ENCODE measurements at regions not wholly inside any gene's neighbourhood (a gene's known extent, or its start where the extent isn't known, plus 50 kb on each side); places are given as distances from the start of the nearest gene placed in this dataset.
"Not testable (repeated sequence)": the region's sequence is repeated elsewhere in the genome, so short reads cannot be mapped to it uniquely, and the experiment has no call there.

DNA sequence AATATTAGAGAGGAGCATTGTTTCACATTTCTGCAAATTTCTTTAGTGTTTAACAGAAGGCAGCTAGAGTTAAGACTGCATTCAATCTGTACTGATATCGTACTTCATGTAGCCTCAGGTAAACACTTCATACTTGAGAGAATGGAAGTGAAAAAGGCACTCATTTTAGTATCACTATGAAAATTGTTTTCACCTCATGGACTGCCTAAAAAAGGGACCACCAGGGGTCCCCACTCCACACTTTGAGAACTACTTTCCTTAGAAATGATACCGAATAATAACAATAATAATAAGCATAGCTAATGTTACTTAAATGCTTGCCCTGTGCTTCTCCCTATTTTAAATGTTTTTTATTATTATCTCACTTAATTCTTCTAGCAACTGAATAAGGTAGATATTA, 95.1 kb downstream of the BLID start:
- DNase-seq, result no peak

DNA sequence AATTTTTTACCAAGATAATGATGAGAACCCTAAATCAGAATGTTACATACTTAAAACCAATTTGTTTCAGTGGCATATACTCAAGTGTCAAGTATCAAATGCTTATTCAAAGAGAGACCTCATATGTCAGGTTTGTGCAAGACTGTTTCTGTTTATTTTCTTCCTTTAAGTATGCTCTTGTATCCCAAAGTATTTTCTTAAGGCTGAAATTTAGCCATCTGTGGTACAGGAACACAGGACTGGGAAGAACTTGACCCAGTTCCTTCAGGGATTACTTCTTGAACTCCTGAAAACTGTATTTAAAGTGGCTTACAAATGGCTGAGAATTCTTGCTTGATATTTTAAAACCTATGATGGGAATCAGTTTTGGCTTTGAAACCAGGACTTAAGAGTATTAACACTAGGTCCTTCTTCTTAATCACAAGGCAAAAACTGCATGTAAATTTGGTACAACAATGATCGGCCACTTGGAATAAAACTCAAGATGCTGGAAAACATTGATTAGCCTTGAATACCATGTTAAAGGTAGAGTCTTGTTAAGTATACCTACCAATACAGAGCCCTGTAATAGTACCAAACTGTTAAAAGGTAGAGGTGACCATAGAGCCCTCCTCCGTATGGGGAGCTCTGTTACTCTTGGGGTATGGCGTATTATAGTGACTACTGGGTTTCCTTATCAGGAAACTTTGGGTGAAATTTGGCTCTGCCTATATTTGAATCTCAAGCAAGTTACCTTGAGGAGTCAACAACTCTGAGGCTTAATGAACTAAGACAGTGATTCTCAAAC, 95.9 kb downstream of the BLID start:
- no peak for DNase-seq

DNA sequence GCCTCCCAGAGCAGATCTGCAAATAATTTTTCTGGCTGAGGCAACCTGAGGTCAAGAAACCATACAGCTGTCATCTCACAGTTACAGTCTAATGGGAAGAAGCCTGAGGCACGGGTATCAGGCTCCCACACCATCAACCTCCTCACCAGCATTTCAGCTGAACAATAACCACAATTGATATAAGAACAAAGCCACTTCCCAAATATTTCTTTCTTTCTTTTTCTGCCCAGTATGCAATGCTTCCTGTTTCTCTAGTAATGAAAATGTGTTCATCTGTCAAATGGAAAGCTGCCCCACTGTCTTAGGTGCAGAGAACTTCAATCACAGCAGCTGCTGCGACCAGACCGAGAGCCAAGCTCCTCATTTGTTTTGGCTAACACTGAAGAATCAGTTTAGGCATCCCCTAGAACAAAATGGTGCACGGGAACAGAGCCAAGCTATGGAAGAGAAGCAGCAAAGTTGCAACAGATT, 108.4 kb downstream of the BLID start:
- DNase-seq, result no peak

DNA sequence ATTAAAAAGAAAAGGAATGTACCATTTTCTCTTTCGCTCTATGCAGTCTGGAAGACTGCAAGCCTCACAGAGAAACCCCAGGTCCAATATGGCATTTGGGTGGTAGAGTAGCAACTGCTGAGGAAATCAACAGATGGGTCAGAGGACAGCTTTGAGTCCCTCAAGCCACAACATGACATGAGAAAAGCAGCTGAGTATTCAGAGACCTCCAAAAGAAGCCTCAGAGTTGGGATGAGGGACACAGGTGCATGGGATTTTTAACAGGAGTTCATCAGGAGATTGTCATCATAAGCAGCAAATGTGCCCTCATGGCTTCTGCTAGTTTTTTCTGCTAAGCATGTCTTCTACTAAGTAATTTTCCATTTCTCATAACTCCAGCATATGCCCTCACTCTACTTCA, 111.6 kb downstream of the BLID start:
- no peak for DNase-seq

DNA sequence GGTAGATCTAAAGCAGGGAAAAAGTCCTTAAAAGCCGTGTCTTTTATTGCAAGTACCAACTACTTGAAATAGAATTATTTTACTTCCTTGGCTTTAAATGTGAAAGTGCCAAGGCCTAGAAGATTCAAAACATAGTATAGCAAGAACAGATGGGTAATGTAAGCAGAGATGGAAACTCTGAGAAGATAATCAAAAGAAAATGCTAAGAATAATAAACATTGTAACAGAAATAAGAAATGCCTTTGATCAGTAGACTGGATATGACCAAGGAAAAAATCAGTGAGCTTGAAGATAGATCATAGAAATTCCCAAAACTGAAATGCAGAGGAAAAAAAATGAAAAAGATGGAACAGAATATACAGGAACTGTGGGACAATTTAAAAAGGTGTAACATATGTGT, 113.1 kb downstream of the BLID start:
- DNase-seq, result no peak

DNA sequence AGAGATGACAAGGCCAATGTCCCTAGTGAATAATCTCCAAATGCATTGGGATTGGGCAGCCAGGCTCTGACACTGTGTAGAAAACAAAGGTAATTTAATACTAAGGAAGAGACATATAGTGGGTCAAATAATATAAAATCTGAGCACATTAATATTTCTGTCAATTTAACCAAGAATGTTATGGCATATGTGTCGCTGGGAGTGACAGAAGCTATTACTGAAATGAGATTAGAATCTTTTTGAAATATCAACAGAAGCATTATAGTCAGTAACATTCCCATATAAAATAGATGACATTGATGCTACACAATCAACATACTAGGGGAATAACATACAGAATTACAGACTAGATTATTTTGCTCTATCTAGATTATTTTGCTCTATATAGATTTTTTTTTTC, 114.0 kb downstream of the BLID start:
- DNase-seq, result no peak

DNA sequence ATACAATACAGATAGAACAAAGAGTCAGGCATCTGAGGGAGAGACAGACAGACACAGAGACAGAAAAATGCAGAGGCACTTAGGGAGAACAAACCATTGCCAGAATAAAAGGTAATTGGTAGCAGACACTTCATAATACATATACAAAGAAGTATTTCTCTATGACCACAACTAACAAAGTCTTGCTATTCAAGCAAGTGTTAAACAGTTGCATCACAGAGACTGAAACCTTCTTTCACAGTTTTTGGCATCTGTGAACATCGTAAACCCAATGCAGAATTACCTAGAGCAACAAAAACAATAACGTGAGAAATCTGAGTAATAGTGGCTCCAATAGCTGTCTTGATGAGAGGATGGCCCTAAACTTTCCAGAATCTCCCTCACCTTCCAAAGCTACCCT, 116.4 kb downstream of the BLID start:
- DNase-seq, result no peak

DNA sequence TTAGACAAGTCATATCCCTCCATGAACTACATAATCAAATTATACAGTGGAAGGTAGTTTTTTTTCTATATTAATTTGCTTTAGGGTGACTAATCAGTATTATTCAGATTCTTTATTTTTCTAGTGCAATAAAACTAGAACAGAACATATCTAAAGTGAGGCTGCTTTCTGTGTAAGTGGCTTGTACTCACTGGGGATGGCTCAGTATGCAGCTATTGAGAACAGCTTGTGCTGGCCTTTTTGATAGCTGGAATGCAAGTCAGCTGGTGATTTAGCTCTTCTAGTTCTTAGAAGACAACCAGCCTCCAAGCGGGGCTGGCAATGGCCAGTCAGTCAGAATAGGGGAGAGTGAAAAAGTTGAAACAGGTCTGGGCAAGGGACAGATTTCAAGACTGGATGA, 119.4 kb downstream of the BLID start:
- DNase-seq, result no peak

DNA sequence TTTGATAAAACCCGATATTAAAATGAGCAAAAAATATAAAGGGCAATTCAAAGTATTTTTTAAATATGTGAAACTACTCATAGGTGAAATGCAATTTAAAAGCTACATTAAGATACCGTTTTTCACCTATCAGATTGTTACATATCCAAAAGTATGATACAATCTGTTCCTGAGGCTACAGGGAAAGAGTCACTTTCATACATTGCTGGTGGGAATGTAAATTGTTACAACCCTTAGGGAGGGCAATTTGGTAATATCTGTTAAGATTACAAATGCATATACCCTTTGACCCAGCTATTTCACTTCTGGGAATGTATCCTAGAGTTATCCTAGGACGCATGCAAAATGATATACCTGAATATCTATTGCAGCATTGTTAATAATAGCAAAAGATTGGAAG, 132.1 kb downstream of the BLID start:
- DNase-seq, result no peak

DNA sequence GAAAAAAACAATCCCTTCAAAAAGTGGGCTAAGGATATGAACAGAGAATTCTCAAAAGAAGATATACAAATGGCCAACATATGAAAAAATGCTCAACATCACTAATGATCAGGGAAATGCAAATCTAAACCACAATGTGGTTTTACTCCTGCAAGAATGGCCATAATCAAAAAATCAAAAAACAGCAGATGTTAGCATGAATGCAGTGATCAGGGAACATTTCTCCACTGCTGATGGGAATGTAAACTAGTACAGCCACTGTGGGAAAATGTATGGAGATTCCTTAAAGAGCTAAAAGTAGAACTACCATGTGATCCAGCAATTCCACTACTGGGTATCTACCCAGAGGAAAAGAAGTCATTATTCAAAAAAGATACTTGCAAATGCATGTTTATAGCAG, 138.1 kb downstream of the BLID start:
- DNase-seq, result not testable (repeated sequence)

DNA sequence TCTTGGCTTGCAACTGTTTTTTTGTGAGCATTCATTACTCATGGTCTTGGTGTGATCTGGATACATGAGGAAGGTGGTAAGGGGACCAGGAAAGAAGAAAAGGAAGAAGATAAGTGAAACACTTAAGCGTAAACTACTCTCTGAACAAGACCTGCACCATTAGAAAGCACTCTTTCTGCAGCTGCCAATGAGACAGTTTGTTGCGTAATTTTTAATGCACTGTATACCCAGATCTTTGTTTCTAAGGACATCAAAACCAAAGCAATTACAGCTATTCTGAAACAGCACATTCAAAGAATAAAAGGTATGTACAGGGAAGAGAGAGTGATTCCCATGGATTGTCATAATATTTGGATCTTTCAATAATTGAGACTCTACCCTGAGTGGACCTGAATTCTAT, 147.4 kb downstream of the BLID start:
- DNase-seq, result no peak

DNA sequence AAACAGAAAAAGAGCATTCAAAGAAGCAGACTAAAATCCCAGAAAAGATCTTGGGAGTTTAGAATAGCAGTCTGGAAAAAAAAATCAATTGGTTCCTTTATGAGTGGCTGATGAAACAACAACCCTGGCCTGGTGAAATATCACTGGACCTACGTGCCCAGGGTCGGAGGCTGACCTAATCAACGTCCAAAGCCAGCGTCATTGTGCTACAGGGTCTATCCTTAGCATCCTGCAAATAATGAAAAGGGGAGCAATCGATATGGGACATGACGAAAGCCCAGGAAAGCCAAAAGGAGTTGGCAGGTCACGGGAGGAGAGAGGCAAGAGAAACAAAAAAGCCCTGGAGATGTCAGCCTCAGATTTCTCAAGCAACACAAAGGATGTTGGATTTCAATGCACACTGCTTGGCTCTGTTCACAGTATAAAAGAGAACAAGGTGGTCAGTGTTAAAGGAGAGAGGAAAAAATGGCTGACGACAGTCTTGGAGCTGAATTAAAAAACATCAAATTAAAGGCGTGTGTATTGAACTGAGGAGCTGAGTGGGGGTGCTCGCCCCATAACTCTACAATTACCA, 148.8 kb downstream of the BLID start:
- no peak for DNase-seq

DNA sequence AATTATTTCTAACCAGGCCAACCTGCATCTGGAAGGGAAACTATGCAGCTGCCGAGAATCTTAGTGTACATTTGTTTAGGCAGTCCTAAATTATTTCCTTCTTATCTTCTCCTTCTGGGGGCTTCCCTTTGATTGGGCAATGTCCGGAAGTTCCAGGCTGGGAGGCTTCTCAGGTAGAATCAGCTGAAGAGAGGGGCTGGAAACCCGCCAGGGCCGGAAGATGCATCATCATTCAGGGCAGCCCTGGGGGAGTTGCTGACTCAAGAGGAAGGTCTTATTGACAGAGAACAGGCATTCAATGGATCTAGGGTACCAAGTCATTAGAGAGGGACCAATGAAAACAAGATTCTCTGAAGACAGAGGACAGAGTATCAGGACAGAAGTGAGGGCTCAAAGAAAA, 150.7 kb downstream of the BLID start:
- no peak for DNase-seq

DNA sequence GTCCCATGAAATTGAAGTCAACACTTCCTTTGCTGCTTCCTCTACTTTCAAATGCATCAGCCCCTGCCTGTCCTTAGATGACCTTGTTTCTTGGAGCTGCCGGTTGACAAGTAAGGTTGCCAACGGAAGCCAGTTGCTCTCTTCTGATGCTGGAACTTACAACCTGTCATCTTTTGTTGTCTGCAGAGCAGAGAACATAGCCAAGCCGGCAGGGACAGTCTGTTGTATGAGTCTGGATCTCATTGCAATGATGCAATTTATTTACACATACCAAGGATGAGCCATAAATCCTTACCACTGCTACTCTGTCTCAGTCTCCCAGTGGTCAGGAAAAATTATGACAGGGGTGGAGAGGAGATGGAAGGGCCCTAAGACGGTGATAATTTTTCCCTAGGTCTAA, 151.4 kb downstream of the BLID start:
- no peak for DNase-seq

DNA sequence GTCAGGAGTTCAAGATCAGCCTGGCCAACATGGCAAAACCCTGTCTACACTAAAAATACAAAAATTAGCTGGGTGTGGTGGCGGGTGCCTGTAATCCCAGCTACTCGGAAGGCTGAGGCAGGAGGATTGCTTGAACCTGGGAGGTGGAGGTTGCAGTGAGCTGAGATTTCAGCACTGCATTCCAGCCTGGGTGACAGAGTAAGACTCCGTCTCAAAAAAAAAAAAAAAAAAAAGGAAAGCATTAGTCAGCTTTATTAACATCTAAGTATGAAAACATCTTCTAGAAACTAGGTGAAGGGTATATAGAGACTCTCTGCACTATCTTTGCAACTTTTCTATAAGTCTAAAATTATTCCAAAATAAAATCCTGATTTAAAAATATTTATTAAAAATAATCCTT, 152.2 kb downstream of the BLID start:
- not testable (repeated sequence) for DNase-seq

DNA sequence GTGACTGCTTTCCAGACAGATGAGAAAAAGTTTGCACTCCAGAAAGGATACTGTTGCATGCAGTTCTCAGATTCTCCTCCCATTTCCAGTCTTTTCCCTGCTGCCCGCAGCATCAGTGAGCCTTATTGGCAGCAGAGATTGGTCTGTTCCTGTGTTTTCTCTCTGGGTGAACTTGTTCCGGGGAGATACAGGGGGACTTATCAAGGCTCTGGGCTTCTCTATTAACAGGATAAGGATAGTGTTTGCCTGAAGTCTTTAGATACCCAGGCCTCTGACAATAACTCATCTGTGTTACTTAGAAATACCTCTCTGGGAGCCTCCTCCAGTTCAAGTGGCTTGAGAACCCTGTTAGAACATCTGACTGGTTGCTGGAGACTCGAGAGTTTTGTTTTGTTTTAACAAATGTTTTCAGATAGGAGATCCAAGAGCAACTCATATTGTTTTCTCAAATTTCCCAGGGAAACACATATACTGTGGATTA, 154.7 kb downstream of the BLID start:
- DNase-seq, result no peak

DNA sequence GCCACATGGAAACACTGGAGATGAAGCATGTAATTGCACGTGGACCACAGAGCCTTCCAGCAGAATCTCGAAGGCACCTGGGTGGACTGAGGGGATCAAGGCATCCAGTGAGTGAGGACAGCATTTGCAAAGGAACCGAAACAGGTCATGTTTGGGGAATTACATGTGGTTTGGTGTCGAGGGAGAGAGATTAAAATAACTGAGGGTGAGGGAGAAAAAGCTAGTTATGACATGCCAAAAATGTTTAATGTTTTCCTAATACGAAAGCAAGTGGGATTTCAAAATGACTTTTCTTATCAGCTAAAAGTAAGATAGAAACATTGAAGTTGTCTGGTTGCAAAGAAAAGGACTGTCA, 157.1 kb downstream of the BLID start:
- DNase-seq, result no peak

DNA sequence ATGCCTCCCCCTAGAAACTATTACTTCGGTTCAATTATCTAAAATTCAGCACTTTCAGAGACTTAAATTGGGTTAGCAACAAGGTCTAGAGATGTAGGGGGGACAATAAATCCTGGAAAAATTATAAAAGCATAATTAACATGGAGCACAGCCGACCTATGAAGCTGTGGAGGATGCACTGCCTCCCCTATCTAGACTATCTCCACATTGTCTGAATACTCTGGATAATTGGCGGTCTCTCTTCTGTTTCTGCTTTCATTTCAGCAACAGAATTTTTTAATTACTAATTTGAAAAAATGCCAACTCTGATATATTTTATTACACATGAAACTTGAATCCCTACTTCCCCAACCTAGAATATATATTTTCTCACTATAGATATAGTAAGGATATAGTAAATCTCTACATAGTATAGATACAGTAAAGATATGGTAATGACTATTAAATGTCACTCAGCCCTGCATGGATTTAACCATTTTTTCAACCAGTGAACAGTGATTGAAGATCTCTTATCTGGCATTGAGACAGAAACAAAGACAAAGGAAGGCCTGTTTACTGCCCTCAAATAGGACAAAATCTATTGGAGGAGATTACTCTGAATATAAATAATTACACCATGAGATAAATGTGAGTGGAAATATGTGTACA, 157.6 kb downstream of the BLID start:
- DNase-seq, result no peak

DNA sequence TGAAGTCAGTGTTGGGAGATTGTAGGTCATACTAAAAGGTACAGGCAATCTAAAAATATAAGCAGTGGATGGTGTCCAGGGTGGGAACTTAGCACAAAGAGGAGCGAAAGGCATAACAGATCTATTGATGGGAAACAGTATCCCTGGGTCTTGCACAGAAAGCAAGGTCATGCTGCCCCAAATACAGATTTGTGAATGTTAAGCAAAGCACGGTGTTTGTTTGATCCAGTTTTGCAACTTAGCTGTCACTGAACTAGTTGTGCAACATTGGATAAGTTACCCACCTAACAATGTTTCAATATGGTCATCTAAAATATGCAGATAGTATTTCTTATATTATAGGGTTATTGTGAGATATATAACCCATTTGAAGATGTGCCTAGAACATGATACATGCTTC, 162.9 kb downstream of the BLID start:
- DNase-seq, result no peak

DNA sequence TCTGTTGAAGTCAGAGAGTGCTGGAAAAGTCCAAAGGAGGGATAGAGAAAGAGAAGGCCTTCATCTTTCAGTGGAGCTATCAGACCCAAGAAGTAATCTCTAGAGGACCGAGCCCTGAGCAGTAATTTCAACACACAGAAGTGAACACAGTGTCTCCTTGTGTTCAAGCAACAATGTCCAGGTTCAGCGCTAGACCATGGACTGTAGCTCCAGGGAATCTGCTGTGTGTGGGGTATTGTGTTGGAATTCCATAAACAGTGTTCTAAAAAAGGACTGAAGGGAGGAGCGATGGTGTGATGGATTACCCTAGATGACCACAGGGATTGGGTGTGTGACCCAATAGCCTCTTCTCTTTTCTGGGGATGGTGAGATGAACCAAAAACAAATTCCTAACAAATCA, 165.9 kb downstream of the BLID start:
- DNase-seq, result no peak

DNA sequence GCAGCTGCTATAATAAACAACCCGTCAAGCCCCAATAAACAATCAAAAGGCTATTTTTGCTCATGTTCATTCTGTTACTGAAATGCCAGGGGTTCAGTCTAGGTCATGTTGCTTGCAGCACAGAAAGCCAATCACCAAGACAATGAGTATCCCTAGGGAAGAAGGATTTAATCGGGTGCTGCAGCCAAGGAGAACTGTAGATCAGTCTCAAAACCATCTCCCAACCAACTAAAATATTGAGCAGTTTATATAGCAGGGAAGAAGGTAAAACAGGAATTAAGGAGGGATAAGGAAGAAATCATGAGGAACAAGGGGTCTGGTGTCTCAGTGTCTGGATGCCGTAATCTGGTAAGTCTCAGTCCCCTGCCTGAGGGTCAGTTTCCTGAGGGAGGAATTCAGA, 169.5 kb downstream of the BLID start:
- no peak for DNase-seq

DNA sequence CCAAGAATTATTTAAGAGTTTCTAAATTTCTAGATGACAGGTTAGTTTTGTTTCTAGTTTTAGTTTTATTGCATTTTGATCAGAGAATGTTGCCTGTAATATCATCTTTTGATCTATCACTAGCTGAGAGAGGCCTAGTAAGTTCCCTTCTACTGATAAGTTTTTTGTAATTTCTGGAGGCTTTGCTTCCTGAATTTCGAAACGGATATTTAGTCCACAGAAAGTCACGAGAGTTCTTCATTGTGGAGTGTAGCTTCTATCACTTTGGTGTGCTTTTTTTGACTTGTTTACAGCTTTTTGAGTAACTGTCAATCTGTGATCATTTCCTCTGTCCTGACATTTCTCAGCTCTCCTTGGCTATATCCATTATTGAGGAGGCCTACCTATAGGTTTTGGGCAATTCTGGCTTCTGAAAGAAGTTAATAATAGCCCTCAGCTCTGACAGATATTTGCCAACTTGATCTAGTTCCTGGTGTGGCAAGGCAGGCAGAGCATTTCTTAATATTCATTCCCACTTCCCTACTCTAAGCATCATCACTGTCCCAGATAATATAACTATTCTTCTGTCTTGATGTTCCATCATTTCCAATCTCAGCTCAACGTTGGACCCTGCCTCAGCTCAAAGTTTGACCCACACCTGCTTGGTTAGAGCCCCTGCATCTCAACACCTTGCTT, 171.3 kb downstream of the BLID start:
- no peak for DNase-seq

DNA sequence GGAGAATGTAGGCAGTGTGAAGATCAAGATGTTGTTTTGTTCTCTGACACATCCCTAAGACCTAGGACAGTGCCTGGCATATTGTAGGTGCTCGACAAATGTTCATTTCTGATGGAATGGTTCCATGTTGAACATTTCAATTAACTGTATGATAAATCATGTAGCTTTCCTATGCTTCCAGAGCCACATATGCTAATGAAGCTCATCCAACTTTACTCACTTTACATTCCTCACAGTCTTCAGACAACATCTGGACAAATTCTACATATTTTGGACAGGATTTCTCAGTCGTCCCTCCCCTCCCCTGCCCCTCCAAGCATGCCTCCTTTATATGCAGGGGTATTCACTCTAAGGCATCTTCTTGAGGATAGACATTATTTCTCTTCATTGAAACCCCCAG, 177.9 kb downstream of the BLID start:
- no peak for DNase-seq
